SK-N-SH (cell line): ENCODE measurements at regions not wholly inside any gene's neighbourhood (a gene's known extent, or its start where the extent isn't known, plus 50 kb on each side); places are given as distances from the start of the nearest gene placed in this dataset.
"Not testable (repeated sequence)": the region's sequence is repeated elsewhere in the genome, so short reads cannot be mapped to it uniquely, and the experiment has no call there.

ENCODE experiments used
- CTCF ChIA-PET: fragments of 300-600, 350-600 bp; formaldehyde crosslinking; extraction: SDS; loops from one replicate; lab custom pipeline; 2021; lab: Yijun Ruan, JAX
- POLR2A ChIA-PET: fragments of 350-600 bp; sonication (Branson Sonifier 250); formaldehyde crosslinking; extraction: SDS; loops from one replicate; lab custom pipeline; 2020; ENCODE audit warnings: antibody characterized with exemption, inconsistent platforms; lab: Yijun Ruan, JAX
- DNase-seq: peaks from one replicate; pipeline ENCODE4 v3.0.0; 2012
- H2AFZ ChIP-seq: fragments of 200-600 bp; sonication (generic); 2 replicates; pipeline ENCODE4 v1.8.1; 2016; ENCODE audit warnings: antibody characterized with exemption, mild to moderate bottlenecking, low read depth
- H3F3A ChIP-seq: fragments of 200-600 bp; sonication (generic); replicated peaks from 2 replicates; pipeline ENCODE3; 2016; ENCODE audit warnings: antibody characterized with exemption, mild to moderate bottlenecking; ENCODE audit not compliant: insufficient read depth
- H3K27ac ChIP-seq, 2 experiments: fragments of 200-500 bp in 1 of 2; fragments of 200-600 bp in 1 of 2; sonication (Bioruptor generic) in 1 of 2; sonication (generic), shearing (Covaris generic) in 1 of 2; 2 replicates each; pipeline versions ENCODE4 v1.5.1 to v1.6.1; 2014 to 2016; ENCODE audit warnings: low read depth in 2 of 2, inconsistent platforms in 1 of 2, low read length in 1 of 2, mild to moderate bottlenecking in 1 of 2, mixed read lengths in 1 of 2
- H3K27me3 ChIP-seq: fragments of 200-600 bp; sonication (generic), shearing (Covaris generic); 2 replicates; pipeline ENCODE4 v1.6.1; 2016; ENCODE audit warnings: mixed run types; ENCODE audit not compliant: insufficient read depth
- H3K36me3 ChIP-seq, 2 experiments: fragments of 200-500 bp in 1 of 2; fragments of 200-600 bp in 1 of 2; sonication (Bioruptor generic) in 1 of 2; sonication (generic) in 1 of 2; replicated peaks in 1 of 2; 2 replicates each; pipeline versions ENCODE3 to v1.5.1; 2014 to 2016; ENCODE audit warnings: low read length in 1 of 2, mild to moderate bottlenecking in 1 of 2; ENCODE audit not compliant: insufficient read depth in 2 of 2, control insufficient read depth in 1 of 2
- H3K4me1 ChIP-seq, 2 experiments: fragments of 200-500 bp in 1 of 2; fragments of 200-600 bp in 1 of 2; sonication (Bioruptor generic) in 1 of 2; sonication (generic), shearing (Covaris generic) in 1 of 2; 2 replicates each; pipeline versions ENCODE4 v1.5.1 to v1.6.1; 2014 to 2016; ENCODE audit warnings: low read depth in 1 of 2, low read length in 1 of 2, mixed run types in 1 of 2; ENCODE audit not compliant: insufficient read depth in 2 of 2, control insufficient read depth in 1 of 2
- H3K4me2 ChIP-seq: fragments of 200-600 bp; sonication (generic), shearing (Covaris generic); 2 replicates; pipeline ENCODE4 v1.6.1; 2017; ENCODE audit warnings: mixed run types
- H3K4me3 ChIP-seq, 2 experiments: fragments of 200-500 bp in 1 of 2; fragments of 200-600 bp in 1 of 2; sonication (Bioruptor generic) in 1 of 2; sonication (generic), shearing (Covaris generic) in 1 of 2; 2 replicates each; pipeline versions ENCODE4 v1.5.1 to v1.8.1; 2014 to 2016; ENCODE audit warnings: low read depth in 2 of 2, inconsistent platforms in 1 of 2, low read length in 1 of 2, mild to moderate bottlenecking in 1 of 2, mixed read lengths in 1 of 2, moderate library complexity in 1 of 2
- H3K79me2 ChIP-seq: fragments of 200-600 bp; sonication (generic); 2 replicates; pipeline ENCODE4 v1.8.1; 2017; ENCODE audit warnings: mild to moderate bottlenecking; ENCODE audit not compliant: insufficient read depth
- H3K9ac ChIP-seq: fragments of 200-600 bp; sonication (generic); 2 replicates; pipeline ENCODE4 v1.6.1; 2017; ENCODE audit warnings: mixed run types
- H3K9me2 ChIP-seq: fragments of 200-600 bp; sonication (generic); 2 replicates; pipeline ENCODE4 v1.6.1; 2017; ENCODE audit warnings: mixed run types
- H3K9me3 ChIP-seq: fragments of 200-600 bp; sonication (generic); 2 replicates; pipeline ENCODE4 v1.6.1; 2017; ENCODE audit warnings: mixed run types, mild to moderate bottlenecking, moderate library complexity
- H4K20me1 ChIP-seq: fragments of 200-600 bp; sonication (generic); 2 replicates; pipeline ENCODE4 v1.6.1; 2017; ENCODE audit warnings: mild to moderate bottlenecking, mixed run types; ENCODE audit not compliant: insufficient read depth
- CTCF ChIP-seq: fragments of 200-600 bp; sonication (generic); IDR thresholded peaks from 2 replicates; pipeline ENCODE4 v1.6.1; 2017; ENCODE audit warnings: antibody characterized with exemption, mild to moderate bottlenecking, moderate library complexity
- EZH2phosphoT487 ChIP-seq: fragments of 200-600 bp; sonication (generic); IDR thresholded peaks from 2 replicates; pipeline ENCODE4 v1.6.1; 2017; ENCODE audit warnings: low read depth, mixed run types, mild to moderate bottlenecking, antibody characterized with exemption, moderate library complexity, borderline replicate concordance
- FOSL2 ChIP-seq: IDR thresholded peaks from 2 replicates; pipeline ENCODE4 v1.4.0; 2012; ENCODE audit warnings: low read depth, mild to moderate bottlenecking, moderate library complexity, borderline replicate concordance
- FOXM1 ChIP-seq: IDR thresholded peaks from 2 replicates; pipeline ENCODE4 v1.4.0; 2012; ENCODE audit warnings: low read depth, mild to moderate bottlenecking
- GABPA ChIP-seq: IDR thresholded peaks from 2 replicates; pipeline ENCODE4 v1.4.0; 2012; ENCODE audit warnings: low read depth, mild to moderate bottlenecking
- MEF2A ChIP-seq: IDR thresholded peaks from 2 replicates; pipeline ENCODE4 v1.4.0; 2012; ENCODE audit warnings: low read depth, borderline replicate concordance
- NRF1 ChIP-seq: IDR thresholded peaks from 2 replicates; pipeline ENCODE4 v1.6.1; 2012; ENCODE audit warnings: low read depth, mild to moderate bottlenecking, low read length
- POLR2AphosphoS5 ChIP-seq: IDR thresholded peaks from 2 replicates; pipeline ENCODE4 v1.6.1; 2012; ENCODE audit warnings: low read depth, low read length
- RFX5 ChIP-seq: IDR thresholded peaks from 2 replicates; pipeline ENCODE4 v1.6.1; 2012; ENCODE audit warnings: mild to moderate bottlenecking, improper control_type of control experiment, low read length
- RXRA ChIP-seq: IDR thresholded peaks from 2 replicates; pipeline ENCODE4 v1.4.0; 2012; ENCODE audit warnings: low read depth, mild to moderate bottlenecking, borderline replicate concordance
- WGBS: methylation state at CpG from one replicate; pipeline ENCODE4 v1.1.6; 2017; ENCODE audit warnings: low lambda C conversion rate; 5-methylcytosine and 5-hydroxymethylcytosine counted together

GRCh38 chr5:4613440-4613839 lies 526.7 kb upstream of the ADAMTS16 start:
- Histone ChIP-seq H3K79me2 (no peaks in the 10 kb centered on the region), H3K4me3 (no peak overlapping the region), H3K27me3 (no peaks in the 10 kb centered on the region), H3K4me1 (no peaks in the 10 kb centered on the region), H3K9ac (no peak overlapping the region), H2AFZ (no peak overlapping the region), H3K36me3 (no peaks in the 10 kb centered on the region), H4K20me1 (no peaks in the 10 kb centered on the region), H3K9me2 (no peaks in the 10 kb centered on the region), H3F3A (no peaks in the 10 kb centered on the region), H3K9me3 (no peaks in the 10 kb centered on the region), H3K4me2 (no peak overlapping the region), H3K27ac (no peak overlapping the region)
- ChIA-PET CTCF (no interaction called here), POLR2A (no interaction called here)
- 3% methylated on average over 6 of the region's 6 CpGs for WGBS
- no peak for DNase-seq
- no peak for TF ChIP-seq FOSL2
- TF ChIP-seq NRF1 = no peak
- TF ChIP-seq RXRA = no peak
- no peak for TF ChIP-seq FOXM1
- no peak for TF ChIP-seq RFX5
- no peak for TF ChIP-seq POLR2AphosphoS5
- no peak for TF ChIP-seq GABPA
- no peak for TF ChIP-seq CTCF
- TF ChIP-seq EZH2phosphoT487 = no peak
- TF ChIP-seq, all 33 proteins: peak for 0

- 0% methylated on average over 6 of the region's 6 CpGs for WGBS
- H4K20me1 ChIP-seq = no peaks in the 10 kb centered on the region
- H3K36me3 ChIP-seq = no peaks in the 10 kb centered on the region
- H3K9ac ChIP-seq = no peak overlapping the region
- DNase-seq = no peak
- H3K79me2 ChIP-seq = no peaks in the 10 kb centered on the region
- H3K4me1 ChIP-seq = no peaks in the 10 kb centered on the region
- H3K9me3 ChIP-seq = no peaks in the 10 kb centered on the region
- no peaks in the 10 kb centered on the region for H3K27me3 ChIP-seq
- H3F3A ChIP-seq = no peaks in the 10 kb centered on the region
- H3K4me3 ChIP-seq = no peak overlapping the region
- H3K27ac ChIP-seq = no peak overlapping the region
- ChIA-PET POLR2A (no interaction called here), CTCF (no interaction called here)
- TF ChIP-seq MEF2A = no peak
- no peak overlapping the region for H2AFZ ChIP-seq
- H3K9me2 ChIP-seq = no peaks in the 10 kb centered on the region
- H3K4me2 ChIP-seq = no peak overlapping the region
Measured at GRCh38 chr5:4614088-4614487, 526.0 kb upstream of the ADAMTS16 start.

GRCh38 chr5:4615369-4615768 lies 524.8 kb upstream of the ADAMTS16 start:
- WGBS = 10% methylated on average over 16 of the region's 26 CpGs
- H3K36me3 ChIP-seq = not testable (repeated sequence)

More at GRCh38 chr5:4615369-4615768, 524.8 kb upstream of the ADAMTS16 start:
- H3K27ac ChIP-seq, H3K9me2 ChIP-seq, CTCF ChIA-PET, H3K9ac ChIP-seq, DNase-seq, H3K27me3 ChIP-seq, H3K9me3 ChIP-seq, H2AFZ ChIP-seq, H4K20me1 ChIP-seq, POLR2A ChIA-PET, H3K4me3 ChIP-seq, H3K4me2 ChIP-seq, H3K79me2 ChIP-seq, H3F3A ChIP-seq, H3K4me1 ChIP-seq: not testable (repeated sequence)
